ENCODE measurements at regions not wholly inside any gene's neighbourhood (a gene's known extent, or its start where the extent isn't known, plus 50 kb on each side); places are given as distances from the start of the nearest gene placed in this dataset.

GRCh38 chr9:103819936-103820335, 274.2 kb upstream of the SMC2 start:
- no peak for TF ChIP-seq CTCF (conservative IDR thresholded peaks at IDR 0.05)
- no peak for TF ChIP-seq EZH2 (IDR thresholded peaks at IDR 0.05; ENCODE audit: low read depth)

All from PC-9 (cell line).